Testis (tissue), 2 donors: ENCODE measurements at regions not wholly inside any gene's neighbourhood (a gene's known extent, or its start where the extent isn't known, plus 50 kb on each side); places are given as distances from the start of the nearest gene placed in this dataset.
"Not testable (repeated sequence)": the region's sequence is repeated elsewhere in the genome, so short reads cannot be mapped to it uniquely, and the experiment has no call there.

ENCODE experiments used
- DNase-seq: peaks from one replicate; pipeline ENCODE4 v3.0.0-alpha.2; 2019
- H3K27ac ChIP-seq, 2 donors: fragments of 200-600 bp; sonication (generic); one replicate each; pipeline ENCODE4 v1.5.1; 2019
- H3K27me3 ChIP-seq: fragments of 200-600 bp; sonication (generic); one replicate; pipeline ENCODE4 v1.5.1; 2019
- H3K36me3 ChIP-seq: fragments of 200-600 bp; sonication (generic); one replicate; pipeline ENCODE4 v1.5.1; 2017; ENCODE audit warnings: low read depth; ENCODE audit errors: missing control alignments
- H3K4me1 ChIP-seq: fragments of 200-600 bp; sonication (generic); one replicate; pipeline ENCODE4 v1.5.1; 2019
- H3K4me3 ChIP-seq, 2 donors: fragments of 200-600 bp; sonication (generic); one replicate each; pipeline ENCODE4 v1.5.1; 2017 to 2019
- H3K9me3 ChIP-seq: fragments of 200-600 bp; sonication (generic); one replicate; pipeline ENCODE4 v1.5.1; 2017
- CTCF ChIP-seq, 3 experiments: fragments of 450-650 bp in 2 of 3; fragments of 200-600 bp in 1 of 3; sonication (generic) in 1 of 3; IDR thresholded peaks; one replicate each; pipeline ENCODE4 v1.5.1; 2016 to 2019; ENCODE audit warnings: antibody characterized with exemption in 3 of 3, mild to moderate bottlenecking in 2 of 3, moderate library complexity in 1 of 3
- POLR2A ChIP-seq: fragments of 450-650 bp; IDR thresholded peaks from one replicate; pipeline ENCODE4 v1.6.1; 2017; ENCODE audit warnings: antibody characterized with exemption, mild to moderate bottlenecking, moderate library complexity
- WGBS, 2 donors: methylation state at CpG; one replicate each; pipeline ENCODE4 v1.1.5; 2018; 5-methylcytosine and 5-hydroxymethylcytosine counted together
- intact Hi-C: fragments of 100-400 bp; cut with DNase I; formaldehyde crosslinking; loops from one replicate; pipeline ENCODE4 v1.15.1; 2023; ENCODE audit warnings: low total_unique reads

- Histone ChIP-seq H3K27ac (no peak overlapping the region), H3K9me3 (no peaks in the 10 kb centered on the region), H3K4me1 (no peaks in the 10 kb centered on the region), H3K4me3 (no peak overlapping the region), H3K36me3 (no peaks in the 10 kb centered on the region), H3K27me3 (no peaks in the 10 kb centered on the region)
- intact Hi-C loops, result no loop called here
- no peak for TF ChIP-seq POLR2A
- no peak for TF ChIP-seq CTCF (IDR thresholded peaks at IDR 0.05)
- no peak for DNase-seq
- WGBS, 2 donors, result 40 to 41% methylated on average over 4 of the region's 4 CpGs
Measured at GRCh38 chr17:52986056-52986662, 827.6 kb upstream of the CA10 start.

- Histone ChIP-seq H3K9me3 (no peaks in the 10 kb centered on the region), H3K4me1 (no peaks in the 10 kb centered on the region), H3K27ac (no peak overlapping the region), H3K4me3 (no peak overlapping the region), H3K36me3 (no peaks in the 10 kb centered on the region), H3K27me3 (no peaks in the 10 kb centered on the region)
- TF ChIP-seq CTCF (IDR thresholded peaks at IDR 0.05) (no peak), POLR2A (no peak)
- no peak for DNase-seq
- intact Hi-C loops, result no loop called here
- 88 to 95% methylated on average over 1 of the region's 1 CpG for WGBS, 2 donors
Measured at GRCh38 chr17:52982331-52982730, 823.8 kb upstream of the CA10 start.

- no peaks in the 10 kb centered on the region for H3K27me3 ChIP-seq
Measured at GRCh38 chr17:52979921-52980320, 821.4 kb upstream of the CA10 start.

GRCh38 chr17:52965856-52966255, 807.3 kb upstream of the CA10 start:
- WGBS, 2 donors, result 91 to 94% methylated on average over 3 of the region's 3 CpGs
- DNase-seq, result no peak
- Histone ChIP-seq H3K9me3 (no peaks in the 10 kb centered on the region), H3K27me3 (no peaks in the 10 kb centered on the region), H3K36me3 (no peaks in the 10 kb centered on the region), H3K4me1 (no peaks in the 10 kb centered on the region), H3K4me3 (no peak overlapping the region), H3K27ac (no peak overlapping the region)
- TF ChIP-seq CTCF (IDR thresholded peaks at IDR 0.05), result no peak
- no peak for TF ChIP-seq POLR2A
- intact Hi-C loops, result no loop called here

More at GRCh38 chr17:52979921-52980320, 821.4 kb upstream of the CA10 start:
- DNase-seq, result no peak
- no peak for TF ChIP-seq POLR2A
- no peak for TF ChIP-seq CTCF (IDR thresholded peaks at IDR 0.05)
- no peak overlapping the region for H3K4me3 ChIP-seq
- no peak overlapping the region for H3K27ac ChIP-seq
- no peaks in the 10 kb centered on the region for H3K4me1 ChIP-seq
- H3K9me3 ChIP-seq, result no peaks in the 10 kb centered on the region
- intact Hi-C loops, result no loop called here
- WGBS, 2 donors, result 39 to 49% methylated on average over 1 of the region's 1 CpG
- H3K36me3 ChIP-seq, result no peaks in the 10 kb centered on the region

- H3K4me1 ChIP-seq, H3K9me3 ChIP-seq, DNase-seq, H3K27ac ChIP-seq, H3K4me3 ChIP-seq, H3K27me3 ChIP-seq, H3K36me3 ChIP-seq, intact Hi-C loops: not testable (repeated sequence)
- 79 to 83% methylated on average over 11 of the region's 11 CpGs for WGBS, 2 donors
Measured at GRCh38 chr17:52961751-52962150, 803.2 kb upstream of the CA10 start.
